LNCaP clone FGC (cell line): ENCODE measurements at regions not wholly inside any gene's neighbourhood (a gene's known extent, or its start where the extent isn't known, plus 50 kb on each side); places are given as distances from the start of the nearest gene placed in this dataset.

ENCODE experiments used
- DNase-seq: peaks from one replicate; pipeline ENCODE4 v3.0.0-alpha.2; 2011; ENCODE audit warnings: low read depth
- H3K4me3 ChIP-seq: 2 replicates; pipeline ENCODE4 v1.5.1; 2011; ENCODE audit warnings: mild to moderate bottlenecking, low read depth, low read length, control low read depth
- CTCF ChIP-seq: IDR thresholded peaks from 2 replicates; pipeline ENCODE4 v1.5.1; 2012; ENCODE audit warnings: mild to moderate bottlenecking; ENCODE audit not compliant: control insufficient read depth, insufficient read depth; ENCODE audit errors: extremely low read depth

GRCh38 chr10:113239566-113240350, 289.7 kb downstream of the TCF7L2 start:
- H3K4me3 ChIP-seq: no peak overlapping the region
- no peak for TF ChIP-seq CTCF
- no peak for DNase-seq

- no peak for DNase-seq
- TF ChIP-seq CTCF: no peak
- no peak overlapping the region for H3K4me3 ChIP-seq
These were observed 290.7 kb downstream of the TCF7L2 start for GRCh38 chr10:113240736-113241135.

GRCh38 chr10:113241599-113242360, 291.7 kb downstream of the TCF7L2 start:
- TF ChIP-seq CTCF: no peak
- DNase-seq: no peak
- H3K4me3 ChIP-seq: no peak overlapping the region

GRCh38 chr10:113243311-113243710, 293.3 kb downstream of the TCF7L2 start:
- no peak overlapping the region for H3K4me3 ChIP-seq
- no peak for TF ChIP-seq CTCF
- DNase-seq: no peak

GRCh38 chr10:113244750-113245149, 294.7 kb downstream of the TCF7L2 start:
- TF ChIP-seq CTCF: no peak
- no peak for DNase-seq

GRCh38 chr10:113245286-113245685, 295.2 kb downstream of the TCF7L2 start:
- no peak for DNase-seq
- no peak overlapping the region for H3K4me3 ChIP-seq
- no peak for TF ChIP-seq CTCF

More at GRCh38 chr10:113244750-113245149, 294.7 kb downstream of the TCF7L2 start:
- no peak overlapping the region for H3K4me3 ChIP-seq
